ENCODE measurements at regions not wholly inside any gene's neighbourhood (a gene's known extent, or its start where the extent isn't known, plus 50 kb on each side); places are given as distances from the start of the nearest gene placed in this dataset.
A peak's percentile ranks its signal among the peaks of the same experiment; 100 is the strongest.

- TF ChIP-seq USF1 (IDR thresholded peaks at IDR 0.05) (no peak), REST (IDR thresholded peaks at IDR 0.05; ENCODE audit: low read depth) (peak; percentile 78)
Measured at GRCh38 chr11:28420099-28420498, 311.9 kb downstream of the METTL15 start.

GRCh38 chr11:28417601-28418323 lies 309.6 kb downstream of the METTL15 start:
- no peak for TF ChIP-seq TEAD4 (IDR thresholded peaks at IDR 0.05)
- no peak for TF ChIP-seq EP300 (IDR thresholded peaks at IDR 0.05; ENCODE audit: borderline replicate concordance)
- no peak for TF ChIP-seq USF1 (IDR thresholded peaks at IDR 0.05)
- TF ChIP-seq NFIC (IDR thresholded peaks at IDR 0.05) = no peak
- no peak for TF ChIP-seq ZBTB7A (IDR thresholded peaks at IDR 0.05; ENCODE audit: low read depth)
- TF ChIP-seq CREB1 (IDR thresholded peaks at IDR 0.05; ENCODE audit: low read depth) = no peak
- no peak for TF ChIP-seq EGR1 (IDR thresholded peaks at IDR 0.05)
- no peak for TF ChIP-seq TAF1 (IDR thresholded peaks at IDR 0.05; ENCODE audit: low read depth)
- no peak for TF ChIP-seq REST (IDR thresholded peaks at IDR 0.05; ENCODE audit: low read depth)
- TF ChIP-seq MAX (IDR thresholded peaks at IDR 0.05) = no peak
- no peak for TF ChIP-seq CEBPB (IDR thresholded peaks at IDR 0.05)
- no peak for TF ChIP-seq YY1 (IDR thresholded peaks at IDR 0.05; ENCODE audit: low read depth)
- no peak for TF ChIP-seq RAD21 (IDR thresholded peaks at IDR 0.05; ENCODE audit: low read depth)
- TF ChIP-seq TCF12 (IDR thresholded peaks at IDR 0.05; ENCODE audit: low read depth) = no peak
- no peak for TF ChIP-seq FOXM1 (IDR thresholded peaks at IDR 0.05; ENCODE audit: borderline replicate concordance, low read depth)

- no peak for TF ChIP-seq NFIC (IDR thresholded peaks at IDR 0.05)
- TF ChIP-seq EGR1 (IDR thresholded peaks at IDR 0.05) = no peak
- no peak for TF ChIP-seq REST (IDR thresholded peaks at IDR 0.05; ENCODE audit: low read depth)
- no peak for TF ChIP-seq CREB1 (IDR thresholded peaks at IDR 0.05; ENCODE audit: low read depth)
- no peak for TF ChIP-seq MAX (IDR thresholded peaks at IDR 0.05)
- TF ChIP-seq EP300 (IDR thresholded peaks at IDR 0.05; ENCODE audit: borderline replicate concordance) = no peak
Measured at GRCh38 chr11:28412029-28412428, 303.8 kb downstream of the METTL15 start.

GRCh38 chr11:28401446-28401845 lies 293.3 kb downstream of the METTL15 start:
- TF ChIP-seq NFIC (IDR thresholded peaks at IDR 0.05) = no peak
- no peak for TF ChIP-seq TEAD4 (IDR thresholded peaks at IDR 0.05)
- no peak for TF ChIP-seq FOXM1 (IDR thresholded peaks at IDR 0.05; ENCODE audit: borderline replicate concordance, low read depth)
- no peak for TF ChIP-seq EGR1 (IDR thresholded peaks at IDR 0.05)
- no peak for TF ChIP-seq CREB1 (IDR thresholded peaks at IDR 0.05; ENCODE audit: low read depth)
- no peak for TF ChIP-seq YY1 (IDR thresholded peaks at IDR 0.05; ENCODE audit: low read depth)
- no peak for TF ChIP-seq ZBTB7A (IDR thresholded peaks at IDR 0.05; ENCODE audit: low read depth)
- TF ChIP-seq REST (IDR thresholded peaks at IDR 0.05; ENCODE audit: low read depth) = no peak
- TF ChIP-seq RAD21 (IDR thresholded peaks at IDR 0.05; ENCODE audit: low read depth) = no peak
- no peak for TF ChIP-seq EP300 (IDR thresholded peaks at IDR 0.05; ENCODE audit: borderline replicate concordance)
- TF ChIP-seq TAF1 (IDR thresholded peaks at IDR 0.05; ENCODE audit: low read depth) = no peak
- no peak for TF ChIP-seq CEBPB (IDR thresholded peaks at IDR 0.05)
- TF ChIP-seq MAX (IDR thresholded peaks at IDR 0.05) = no peak
- no peak for TF ChIP-seq USF1 (IDR thresholded peaks at IDR 0.05)
- no peak for TF ChIP-seq TCF12 (IDR thresholded peaks at IDR 0.05; ENCODE audit: low read depth)

Data from Ishikawa (cell line).